ENCODE measurements at regions not wholly inside any gene's neighbourhood (a gene's known extent, or its start where the extent isn't known, plus 50 kb on each side); places are given as distances from the start of the nearest gene placed in this dataset.

GRCh38 chr6:50986319-50986718 is 167.6 kb downstream of the TFAP2B start:
- Mint-ChIP-seq H3K27me3 (no peaks in the 10 kb centered on the region), H3K4me3 (no peak overlapping the region), H3K36me3 (ENCODE audit: low read depth) (no peaks in the 10 kb centered on the region), H3K4me1 (ENCODE audit: low read depth) (no peaks in the 10 kb centered on the region), H3K27ac (no peak overlapping the region), H3K9me3 (no peaks in the 10 kb centered on the region)
- ChIA-PET POLR2A (no interaction called here), CTCF (no interaction called here)
- no peak for ATAC-seq
- no peak for TF ChIP-seq CTCF (IDR thresholded peaks at IDR 0.05)
- DNase-seq: no peak
- intact Hi-C loops (cut with micrococcal nuclease): no loop called here

- TF ChIP-seq CTCF (IDR thresholded peaks at IDR 0.05): no peak
- H3K4me1 Mint-ChIP-seq (ENCODE audit: low read depth): no peaks in the 10 kb centered on the region
- POLR2A ChIA-PET: no interaction called here
- H3K27me3 Mint-ChIP-seq: no peaks in the 10 kb centered on the region
- ATAC-seq: no peak
- H3K4me3 Mint-ChIP-seq: no peak overlapping the region
- CTCF ChIA-PET: interaction anchor here (0.6 kb wide), 1 partner anchor 1147 kb away, joined by 3 read pairs; no protein-coding TSS in a partner anchor
- no peak overlapping the region for H3K27ac Mint-ChIP-seq
- no peak for DNase-seq
- H3K9me3 Mint-ChIP-seq: no peaks in the 10 kb centered on the region
- H3K36me3 Mint-ChIP-seq (ENCODE audit: low read depth): no peaks in the 10 kb centered on the region
- intact Hi-C loops (cut with micrococcal nuclease): no loop called here
Observed at GRCh38 chr6:50989123-50989522, 170.5 kb downstream of the TFAP2B start.

GRCh38 chr6:50990750-50991446 is 172.2 kb downstream of the TFAP2B start:
- no peaks in the 10 kb centered on the region for H3K4me1 Mint-ChIP-seq (ENCODE audit: low read depth)
- H3K4me3 Mint-ChIP-seq: no peak overlapping the region
- CTCF ChIA-PET: no interaction called here
- H3K9me3 Mint-ChIP-seq: no peaks in the 10 kb centered on the region
- no peak overlapping the region for H3K27ac Mint-ChIP-seq
- H3K27me3 Mint-ChIP-seq: no peaks in the 10 kb centered on the region
- no peak for TF ChIP-seq CTCF (IDR thresholded peaks at IDR 0.05)
- POLR2A ChIA-PET: no interaction called here
- DNase-seq (no peak), ATAC-seq (no peak)
- intact Hi-C loops (cut with micrococcal nuclease): no loop called here
- H3K36me3 Mint-ChIP-seq (ENCODE audit: low read depth): no peaks in the 10 kb centered on the region

- no peaks in the 10 kb centered on the region for H3K4me1 Mint-ChIP-seq (ENCODE audit: low read depth)
- no peak for TF ChIP-seq CTCF (IDR thresholded peaks at IDR 0.05)
- ChIA-PET CTCF (no interaction called here), POLR2A (no interaction called here)
- H3K27me3 Mint-ChIP-seq: no peaks in the 10 kb centered on the region
- no peak for DNase-seq
- intact Hi-C loops (cut with micrococcal nuclease): no loop called here
- H3K4me3 Mint-ChIP-seq: no peak overlapping the region
- no peak overlapping the region for H3K27ac Mint-ChIP-seq
- ATAC-seq: no peak
- H3K36me3 Mint-ChIP-seq (ENCODE audit: low read depth): no peaks in the 10 kb centered on the region
- H3K9me3 Mint-ChIP-seq: no peaks in the 10 kb centered on the region
Observed at GRCh38 chr6:50992232-50992631, 173.6 kb downstream of the TFAP2B start.

GRCh38 chr6:50992704-50993625 is 174.3 kb downstream of the TFAP2B start:
- H3K27me3 Mint-ChIP-seq: no peaks in the 10 kb centered on the region
- H3K4me1 Mint-ChIP-seq (ENCODE audit: low read depth): no peaks in the 10 kb centered on the region
- intact Hi-C loops (cut with micrococcal nuclease): no loop called here
- ATAC-seq (no peak), DNase-seq (no peak)
- no peak for TF ChIP-seq CTCF (IDR thresholded peaks at IDR 0.05)
- no peaks in the 10 kb centered on the region for H3K36me3 Mint-ChIP-seq (ENCODE audit: low read depth)
- H3K4me3 Mint-ChIP-seq: no peak overlapping the region
- no peaks in the 10 kb centered on the region for H3K9me3 Mint-ChIP-seq
- ChIA-PET POLR2A (no interaction called here), CTCF (no interaction called here)
- no peak overlapping the region for H3K27ac Mint-ChIP-seq
